ENCODE measurements at regions not wholly inside any gene's neighbourhood (a gene's known extent, or its start where the extent isn't known, plus 50 kb on each side); places are given as distances from the start of the nearest gene placed in this dataset.

GRCh38 chr3:150158943-150159625 lies 188.4 kb upstream of the PFN2 start:
- Histone ChIP-seq H3K27ac (no peak overlapping the region), H3K27me3 (ENCODE audit: insufficient read depth in 3 of 3, low read length in 2 of 3) (no peaks in the 10 kb centered on the region), H3K4me3 (no peak overlapping the region), H3K9me3 (no peaks in the 10 kb centered on the region), H3K4me1 (no peaks in the 10 kb centered on the region), H3K36me3 (ENCODE audit: insufficient read depth in 1 of 2, low read depth in 1 of 2) (no peaks in the 10 kb centered on the region)
- 57 to 63% (median 60%) methylated on average over 3 of the region's 3 CpGs for WGBS, 3 donors
- intact Hi-C loops (cut with DNase I) = no loop called here
- peak in 1 of 4 donors; percentile 43 for ATAC-seq
- no peak for TF ChIP-seq CTCF (IDR thresholded peaks at IDR 0.05)
- no peak for DNase-seq

DNA sequence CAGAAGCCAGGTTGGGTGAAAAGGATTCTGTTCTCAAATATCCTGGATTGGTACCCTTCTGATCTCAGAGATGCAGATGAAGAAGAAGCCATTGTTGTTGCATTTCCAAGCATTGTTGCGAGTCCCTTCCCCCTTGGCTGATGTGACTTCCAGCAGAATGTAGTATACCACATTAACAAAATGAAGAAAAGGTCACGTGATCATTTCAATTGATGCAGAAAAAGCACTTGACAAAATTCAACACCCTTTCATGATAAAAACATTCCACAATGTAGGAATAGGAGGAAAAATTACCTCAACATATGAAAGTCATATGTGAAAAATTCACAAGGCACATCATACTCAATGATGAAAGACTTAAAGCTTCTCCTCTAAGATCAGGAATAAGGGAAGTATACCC lies 181.9 kb upstream of the PFN2 start:
- TF ChIP-seq CTCF (IDR thresholded peaks at IDR 0.05) = no peak
- Histone ChIP-seq H3K4me1 (peaks cover 35% of the 10 kb centered on the region), H3K27ac (no peak overlapping the region), H3K27me3 (ENCODE audit: insufficient read depth in 3 of 3, low read length in 2 of 3) (no peaks in the 10 kb centered on the region), H3K9me3 (no peaks in the 10 kb centered on the region), H3K36me3 (ENCODE audit: insufficient read depth in 1 of 2, low read depth in 1 of 2) (no peaks in the 10 kb centered on the region), H3K4me3 (no peak overlapping the region)
- WGBS, 3 donors = 93 to 95% (median 95%) methylated on average over 2 of the region's 2 CpGs
- intact Hi-C loops (cut with DNase I) = no loop called here
- ATAC-seq (no peak), DNase-seq (no peak)

GRCh38 chr3:150150633-150151032 lies 179.9 kb upstream of the PFN2 start:
- Histone ChIP-seq H3K27me3 (ENCODE audit: insufficient read depth in 3 of 3, low read length in 2 of 3) (no peaks in the 10 kb centered on the region), H3K4me1 (peaks cover 53% of the 10 kb centered on the region), H3K36me3 (ENCODE audit: insufficient read depth in 1 of 2, low read depth in 1 of 2) (no peaks in the 10 kb centered on the region), H3K4me3 (no peak overlapping the region), H3K9me3 (no peaks in the 10 kb centered on the region), H3K27ac (peak overlapping the region; percentile 96)
- intact Hi-C loops (cut with DNase I) = no loop called here
- ATAC-seq (peak in 2 of 4 donors; percentile 21 to 26), DNase-seq (no peak)
- 49 to 55% (median 51%) methylated on average over 5 of the region's 5 CpGs for WGBS, 3 donors
- no peak for TF ChIP-seq CTCF (IDR thresholded peaks at IDR 0.05)

DNA sequence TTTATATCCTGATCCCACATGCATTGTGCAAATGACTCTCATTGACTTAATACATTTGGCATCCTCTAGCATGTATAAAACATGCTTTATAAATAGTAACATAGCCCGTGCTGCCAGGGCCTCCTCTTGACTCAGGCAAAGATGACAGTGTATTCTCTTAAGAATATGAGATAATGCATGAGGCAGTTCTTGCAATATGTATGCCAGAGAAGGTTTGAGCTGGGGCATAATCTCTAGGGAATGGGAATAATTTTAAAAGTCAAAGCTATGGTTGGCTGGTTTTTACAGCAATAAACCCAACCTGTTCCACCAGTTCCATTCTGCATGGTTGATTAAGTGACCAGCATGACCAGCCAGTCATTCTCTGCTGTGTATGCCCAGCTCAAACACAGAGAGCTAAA lies 179.0 kb upstream of the PFN2 start:
- no peak overlapping the region for H3K4me3 ChIP-seq
- intact Hi-C loops (cut with DNase I) = loop anchor here (2.0 to 5.0 kb wide), 2 partner anchors 33 to 55 kb away; no protein-coding TSS in a partner anchor
- no peaks in the 10 kb centered on the region for H3K9me3 ChIP-seq
- H3K27me3 ChIP-seq (ENCODE audit: insufficient read depth in 3 of 3, low read length in 2 of 3) = no peaks in the 10 kb centered on the region
- DNase-seq = peak in 1 of 2 donors; percentile 71
- H3K4me1 ChIP-seq = peaks cover 57% of the 10 kb centered on the region
- ATAC-seq = peak; percentile 61 to 77 (median 72)
- no peak for TF ChIP-seq CTCF (IDR thresholded peaks at IDR 0.05)
- WGBS, 3 donors = 0 to 3% (median 0%) methylated on average over 1 of the region's 1 CpG
- H3K27ac ChIP-seq = peak overlapping the region; percentile 96
- no peaks in the 10 kb centered on the region for H3K36me3 ChIP-seq (ENCODE audit: insufficient read depth in 1 of 2, low read depth in 1 of 2)

- 39 to 48% (median 42%) methylated on average over 5 of the region's 5 CpGs for WGBS, 3 donors
- peak in 1 of 4 donors; percentile 0 for ATAC-seq
- peak overlapping the region; percentile 96 for H3K27ac ChIP-seq
These were observed 177.5 kb upstream of the PFN2 start for GRCh38 chr3:150148227-150148626.

More at GRCh38 chr3:150148227-150148626, 177.5 kb upstream of the PFN2 start:
- Histone ChIP-seq H3K27me3 (ENCODE audit: insufficient read depth in 3 of 3, low read length in 2 of 3) (no peaks in the 10 kb centered on the region), H3K9me3 (no peaks in the 10 kb centered on the region), H3K4me1 (peaks cover 57% of the 10 kb centered on the region), H3K4me3 (no peak overlapping the region), H3K36me3 (ENCODE audit: insufficient read depth in 1 of 2, low read depth in 1 of 2) (no peaks in the 10 kb centered on the region)
- no peak for DNase-seq
- intact Hi-C loops (cut with DNase I) = loop anchor here (2.0 to 5.0 kb wide), 2 partner anchors 34 to 53 kb away; no protein-coding TSS in a partner anchor
- no peak for TF ChIP-seq CTCF (IDR thresholded peaks at IDR 0.05)

All from psoas muscle (tissue), 7 donors.